H9 (cell line): ENCODE measurements at regions not wholly inside any gene's neighbourhood (a gene's known extent, or its start where the extent isn't known, plus 50 kb on each side); places are given as distances from the start of the nearest gene placed in this dataset.

Source experiments
- DNase-seq: peaks from one replicate; pipeline ENCODE4 v3.0.0-alpha.2; 2017
- H2AFZ ChIP-seq: one replicate; pipeline ENCODE4 v1.6.1; 2013; ENCODE audit warnings: mild to moderate bottlenecking, low read length, control low read depth, moderate library complexity
- H2AK5ac ChIP-seq: 2 replicates; pipeline ENCODE4 v1.6.1; 2013; ENCODE audit warnings: low read length, control low read depth, mixed read lengths; ENCODE audit not compliant: insufficient read length
- H2BK120ac ChIP-seq: one replicate; pipeline ENCODE4 v1.6.1; 2013; ENCODE audit warnings: low read depth, mild to moderate bottlenecking, low read length, control low read depth, inconsistent platforms; ENCODE audit not compliant: poor library complexity, severe bottlenecking
- H2BK12ac ChIP-seq: 2 replicates; pipeline ENCODE4 v1.6.1; 2013; ENCODE audit warnings: low read length, control low read depth, mixed read lengths, low read depth; ENCODE audit not compliant: insufficient read length
- H2BK15ac ChIP-seq: 2 replicates; pipeline ENCODE4 v1.6.1; 2013; ENCODE audit warnings: low read depth, low read length, control low read depth
- H2BK20ac ChIP-seq: one replicate; pipeline ENCODE4 v1.6.1; 2013; ENCODE audit warnings: low read depth, mild to moderate bottlenecking, low read length, control low read depth, inconsistent platforms; ENCODE audit not compliant: poor library complexity, severe bottlenecking
- H2BK5ac ChIP-seq: 2 replicates; pipeline ENCODE4 v1.6.1; 2013; ENCODE audit warnings: low read length, control low read depth, mixed read lengths; ENCODE audit not compliant: insufficient read length
- H3K14ac ChIP-seq: 2 replicates; pipeline ENCODE4 v1.6.1; 2013; ENCODE audit warnings: low read length, control low read depth; ENCODE audit not compliant: insufficient read depth
- H3K18ac ChIP-seq: 2 replicates; pipeline ENCODE4 v1.6.1; 2013; ENCODE audit warnings: low read depth, mild to moderate bottlenecking, mixed read lengths, low read length, control low read depth; ENCODE audit not compliant: insufficient read length
- H3K23ac ChIP-seq: 2 replicates; pipeline ENCODE4 v1.6.1; 2013; ENCODE audit warnings: low read length, control low read depth, mixed read lengths, low read depth; ENCODE audit not compliant: insufficient read length
- H3K23me2 ChIP-seq: 2 replicates; pipeline ENCODE4 v1.6.1; 2013; ENCODE audit warnings: low read depth, mild to moderate bottlenecking, mixed read lengths, low read length, control low read depth; ENCODE audit not compliant: insufficient read length, poor library complexity, severe bottlenecking
- H3K27ac ChIP-seq: 2 replicates; pipeline ENCODE4 v1.5.1; 2013; ENCODE audit warnings: low read length, control low read depth, mixed read lengths, low read depth; ENCODE audit not compliant: insufficient read length
- H3K27me3 ChIP-seq: 2 replicates; pipeline ENCODE4 v1.6.1; 2013; ENCODE audit warnings: low read length, control low read depth, inconsistent platforms; ENCODE audit not compliant: insufficient read depth
- H3K4ac ChIP-seq: 2 replicates; pipeline ENCODE4 v1.6.1; 2013; ENCODE audit warnings: low read depth, mild to moderate bottlenecking, control low read depth, inconsistent platforms, low read length, moderate library complexity
- H3K4me1 ChIP-seq: 2 replicates; pipeline ENCODE4 v1.6.1; 2013; ENCODE audit warnings: low read length, control low read depth, inconsistent platforms; ENCODE audit not compliant: insufficient read depth
- H3K4me2 ChIP-seq: 2 replicates; pipeline ENCODE4 v1.6.1; 2013; ENCODE audit warnings: low read length, control low read depth, mixed read lengths; ENCODE audit not compliant: insufficient read length, insufficient read depth
- H3K56ac ChIP-seq: 2 replicates; pipeline ENCODE4 v1.6.1; 2013; ENCODE audit warnings: low read depth, mild to moderate bottlenecking, mixed read lengths, low read length, control low read depth; ENCODE audit not compliant: insufficient read length
- H3K79me1 ChIP-seq: 2 replicates; pipeline ENCODE4 v1.6.1; 2013; ENCODE audit warnings: low read depth, mild to moderate bottlenecking, moderate library complexity, low read length, control low read depth, inconsistent platforms; ENCODE audit not compliant: insufficient read depth, poor library complexity, severe bottlenecking
- H3K79me2 ChIP-seq: 2 replicates; pipeline ENCODE4 v1.6.1; 2013; ENCODE audit warnings: low read length, control low read depth, inconsistent platforms; ENCODE audit not compliant: insufficient read depth
- H3K9ac ChIP-seq: 2 replicates; pipeline ENCODE4 v1.6.1; 2013; ENCODE audit warnings: low read length, control low read depth, mixed read lengths; ENCODE audit not compliant: insufficient read length; ENCODE audit errors: extremely low read depth
- H3K9me3 ChIP-seq: one replicate; pipeline ENCODE4 v1.6.1; 2013; ENCODE audit warnings: low read depth, low read length, inconsistent platforms; ENCODE audit not compliant: control insufficient read depth
- H3T11ph ChIP-seq: one replicate; pipeline ENCODE4 v1.6.1; 2013; ENCODE audit warnings: mild to moderate bottlenecking, low read length, control low read depth, inconsistent platforms
- H4K20me1 ChIP-seq: one replicate; pipeline ENCODE4 v1.6.1; 2013; ENCODE audit not compliant: control insufficient read depth, insufficient read length, insufficient read depth
- H4K5ac ChIP-seq: 2 replicates; pipeline ENCODE4 v1.6.1; 2013; ENCODE audit warnings: low read depth, mild to moderate bottlenecking, mixed read lengths, low read length, control low read depth; ENCODE audit not compliant: insufficient read length
- H4K8ac ChIP-seq: replicated peaks from 2 replicates; pipeline ENCODE4 v1.6.1; 2013; ENCODE audit warnings: low read length, control low read depth, mixed read lengths, low read depth; ENCODE audit not compliant: insufficient read length
- H4K91ac ChIP-seq: 2 replicates; pipeline ENCODE4 v1.6.1; 2013; ENCODE audit warnings: low read depth, mild to moderate bottlenecking, moderate library complexity, mixed read lengths, low read length, control low read depth; ENCODE audit not compliant: insufficient read length
- H3K27ac Mint-ChIP-seq, 3 experiments: 2 replicates in 2 of 3; 3 replicates in 1 of 3; pipeline ENCODE4 v1.8.0; 2020 to 2021; ENCODE audit warnings: mixed read lengths in 3 of 3, mild to moderate bottlenecking in 1 of 3, moderate library complexity in 1 of 3
- H3K27me3 Mint-ChIP-seq: 2 replicates; pipeline ENCODE4 v1.8.0; 2021; ENCODE audit warnings: low read depth, mild to moderate bottlenecking, moderate library complexity, mixed read lengths
- H3K36me3 Mint-ChIP-seq, 3 experiments: 2 replicates in 2 of 3; 3 replicates in 1 of 3; pipeline ENCODE4 v1.8.0; 2020 to 2021; ENCODE audit warnings: low read depth in 3 of 3, mixed read lengths in 3 of 3; ENCODE audit not compliant: insufficient read depth in 1 of 3
- H3K4me1 Mint-ChIP-seq, 2 experiments: 2 replicates each; pipeline ENCODE4 v1.8.0; 2020; ENCODE audit warnings: mixed read lengths in 2 of 2
- H3K4me3 Mint-ChIP-seq, 2 experiments: 2 replicates in 1 of 2; 3 replicates in 1 of 2; pipeline ENCODE4 v1.8.0; 2020 to 2021; ENCODE audit warnings: mild to moderate bottlenecking in 2 of 2, mixed read lengths in 2 of 2, moderate library complexity in 1 of 2
- H3K9me3 Mint-ChIP-seq, 2 experiments: 2 replicates in 1 of 2; 3 replicates in 1 of 2; pipeline ENCODE4 v1.8.0; 2020; ENCODE audit warnings: mild to moderate bottlenecking in 2 of 2, mixed read lengths in 2 of 2, moderate library complexity in 1 of 2
- CTCF ChIP-seq: fragments of 200-600 bp; sonication (generic); conservative IDR thresholded peaks from 3 replicates; pipeline ENCODE4 v1.8.0; 2021; ENCODE audit warnings: antibody characterized with exemption, mild to moderate bottlenecking

- H3K79me2 ChIP-seq: no peaks in the 10 kb centered on the region
- no peaks in the 10 kb centered on the region for H3K4me1 ChIP-seq
- H3K23me2 ChIP-seq: no peaks in the 10 kb centered on the region
- no peaks in the 10 kb centered on the region for H3K79me1 ChIP-seq
- H3K27me3 ChIP-seq: no peaks in the 10 kb centered on the region
- H3K27ac ChIP-seq: no peak overlapping the region
- H3K36me3 Mint-ChIP-seq: no peaks in the 10 kb centered on the region
- no peak overlapping the region for H4K91ac ChIP-seq
- H4K8ac ChIP-seq: no peak overlapping the region
- no peak overlapping the region for H3K18ac ChIP-seq
- H3K14ac ChIP-seq: no peak overlapping the region
- H3K9me3 ChIP-seq: no peaks in the 10 kb centered on the region
- H2BK5ac ChIP-seq: no peak overlapping the region
- no peaks in the 10 kb centered on the region for H3K9me3 Mint-ChIP-seq
- no peak overlapping the region for H2AK5ac ChIP-seq
- no peaks in the 10 kb centered on the region for H3K27me3 Mint-ChIP-seq
- H3K4me1 Mint-ChIP-seq: peaks cover 5% of the 10 kb centered on the region in 2 experiments
- no peak overlapping the region for H3K4me2 ChIP-seq
- no peak overlapping the region for H2BK120ac ChIP-seq
- no peak overlapping the region for H2BK12ac ChIP-seq
- H3K23ac ChIP-seq: no peak overlapping the region
- no peak overlapping the region for H2BK20ac ChIP-seq
- TF ChIP-seq CTCF: no peak
- H3T11ph ChIP-seq: no peak overlapping the region
- no peak overlapping the region for H3K4me3 Mint-ChIP-seq
- no peak overlapping the region for H3K27ac Mint-ChIP-seq
- H2AFZ ChIP-seq: no peak overlapping the region
- no peaks in the 10 kb centered on the region for H4K20me1 ChIP-seq
- H3K9ac ChIP-seq: no peak overlapping the region
- no peak overlapping the region for H3K56ac ChIP-seq
- no peak for DNase-seq
- no peak overlapping the region for H3K4ac ChIP-seq
- no peak overlapping the region for H4K5ac ChIP-seq
- no peak overlapping the region for H2BK15ac ChIP-seq
Measured at GRCh38 chr13:61024046-61024445, 391.6 kb downstream of the PCDH20 start.
